ENCODE measurements at regions not wholly inside any gene's neighbourhood (a gene's known extent, or its start where the extent isn't known, plus 50 kb on each side); places are given as distances from the start of the nearest gene placed in this dataset.
"Not testable (repeated sequence)": the region's sequence is repeated elsewhere in the genome, so short reads cannot be mapped to it uniquely, and the experiment has no call there.

DNA sequence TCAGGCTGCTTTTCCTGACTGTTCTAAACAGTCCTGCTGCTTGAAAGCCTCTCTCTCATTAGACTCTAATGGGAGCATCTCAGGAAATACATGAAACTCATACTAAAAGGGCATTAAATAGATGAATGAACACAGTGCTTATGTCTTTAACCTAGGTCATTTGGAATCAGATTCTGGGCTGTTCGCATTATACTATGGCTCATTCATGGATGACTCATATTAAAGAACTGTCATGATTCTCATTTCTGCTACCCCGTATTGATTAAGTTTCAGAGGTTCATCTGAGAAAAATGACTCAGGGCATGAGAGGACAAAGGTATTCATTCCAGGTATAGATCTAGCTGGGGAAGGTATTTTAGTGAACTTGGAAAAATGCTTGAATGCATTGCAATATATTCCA lies 335.5 kb downstream of the GJA1 start:
- DNase-seq, result peak; percentile 26

DNA sequence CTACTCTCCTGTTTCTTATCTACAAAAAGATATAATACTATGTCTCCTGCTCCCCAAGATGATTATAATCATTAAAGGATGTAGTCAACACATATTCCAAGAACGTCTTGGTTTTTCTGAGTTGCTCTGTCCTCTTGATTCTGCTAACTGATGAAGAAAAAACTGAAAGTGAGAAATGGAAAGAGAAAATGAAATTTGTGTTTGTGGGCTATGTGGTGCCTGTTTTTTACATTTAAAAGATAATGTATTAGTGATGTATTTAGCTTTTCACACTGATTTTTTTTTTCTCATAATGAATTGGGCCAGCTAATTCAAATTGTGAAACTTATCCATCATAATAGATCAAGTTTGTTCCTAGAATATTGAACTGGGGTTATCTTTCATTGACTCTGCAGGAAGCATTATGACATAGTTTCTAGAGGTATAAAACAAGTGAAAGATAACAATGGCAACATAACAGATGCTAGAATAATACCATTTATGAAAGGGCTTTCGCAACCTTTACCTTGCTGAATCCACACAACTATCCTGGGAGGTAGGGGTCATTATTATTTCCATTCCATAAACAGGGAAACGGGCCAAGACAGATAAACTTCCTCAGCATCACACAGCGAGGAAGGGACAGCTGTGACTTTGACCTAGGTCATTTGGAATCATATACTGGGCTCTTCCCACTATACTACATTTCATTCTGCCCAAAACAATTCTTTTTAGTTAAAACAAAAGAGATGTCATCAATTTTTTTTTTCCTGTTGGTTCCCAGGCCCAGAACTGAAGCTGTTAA lies 336.7 kb downstream of the GJA1 start:
- no peak for DNase-seq

DNA sequence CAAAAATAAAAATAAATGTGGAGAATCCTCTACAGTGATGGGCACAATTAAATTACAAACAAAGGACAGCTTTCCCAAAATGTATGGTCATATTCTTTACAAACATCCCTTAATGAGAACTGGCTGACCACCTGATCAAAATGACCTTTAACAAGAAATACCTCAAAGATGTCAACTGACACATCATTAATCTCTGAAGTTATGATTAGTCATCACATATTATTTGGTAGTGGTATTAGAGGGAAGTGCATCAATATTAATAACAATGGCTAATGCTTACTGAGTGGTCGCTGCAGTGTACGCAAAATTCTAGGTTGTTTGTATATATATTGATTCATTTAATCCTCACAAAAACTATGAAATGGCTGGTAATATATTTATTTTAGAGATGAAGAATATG lies 340.6 kb downstream of the GJA1 start:
- DNase-seq, result no peak

DNA sequence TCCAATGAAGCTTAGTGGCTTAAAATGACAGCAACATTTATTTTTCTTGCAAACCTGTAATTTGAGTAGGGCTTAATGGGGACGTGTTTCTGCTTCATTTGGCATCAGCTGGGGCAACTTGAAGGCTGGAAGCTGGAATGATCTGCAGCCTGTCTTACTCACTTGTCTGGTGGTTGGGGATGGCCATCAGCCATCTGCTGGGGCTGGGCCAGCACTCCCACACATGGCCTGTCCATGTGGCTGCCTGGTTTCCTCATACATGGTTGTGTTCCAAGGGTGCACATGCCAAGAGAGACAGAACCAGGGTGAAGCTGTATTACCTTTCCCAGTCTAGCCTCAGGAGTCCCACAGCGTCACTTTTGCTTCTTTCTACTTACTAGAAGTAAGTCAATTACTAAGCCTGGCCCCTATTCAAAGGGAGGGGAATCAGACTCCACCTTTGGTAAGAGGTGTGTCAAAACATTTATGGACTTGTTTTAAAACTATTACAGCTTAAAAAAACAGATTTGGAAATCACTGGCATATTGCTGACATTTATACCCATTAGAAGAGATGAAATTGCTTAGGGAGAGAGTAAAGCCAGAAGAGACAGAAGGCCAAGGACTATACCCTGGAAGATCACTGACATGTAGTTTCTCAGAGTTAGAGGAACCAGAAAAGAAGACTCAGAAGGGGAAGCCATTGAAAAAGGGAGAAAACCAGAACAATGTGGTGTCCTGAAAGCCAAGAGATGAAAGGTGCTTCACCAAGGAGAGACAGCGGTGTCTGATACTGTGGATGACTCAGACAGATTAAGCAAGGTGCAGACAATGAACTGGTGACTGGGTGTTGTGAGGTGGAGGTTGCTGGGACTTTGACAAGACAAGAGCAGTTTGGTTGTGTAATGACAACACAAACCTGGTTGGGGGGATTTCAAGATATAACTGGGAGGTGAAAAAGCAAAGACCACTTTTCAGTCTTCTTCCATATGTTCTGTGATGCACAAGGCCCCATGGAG lies 345.2 kb downstream of the GJA1 start:
- peak; percentile 84 for DNase-seq

DNA sequence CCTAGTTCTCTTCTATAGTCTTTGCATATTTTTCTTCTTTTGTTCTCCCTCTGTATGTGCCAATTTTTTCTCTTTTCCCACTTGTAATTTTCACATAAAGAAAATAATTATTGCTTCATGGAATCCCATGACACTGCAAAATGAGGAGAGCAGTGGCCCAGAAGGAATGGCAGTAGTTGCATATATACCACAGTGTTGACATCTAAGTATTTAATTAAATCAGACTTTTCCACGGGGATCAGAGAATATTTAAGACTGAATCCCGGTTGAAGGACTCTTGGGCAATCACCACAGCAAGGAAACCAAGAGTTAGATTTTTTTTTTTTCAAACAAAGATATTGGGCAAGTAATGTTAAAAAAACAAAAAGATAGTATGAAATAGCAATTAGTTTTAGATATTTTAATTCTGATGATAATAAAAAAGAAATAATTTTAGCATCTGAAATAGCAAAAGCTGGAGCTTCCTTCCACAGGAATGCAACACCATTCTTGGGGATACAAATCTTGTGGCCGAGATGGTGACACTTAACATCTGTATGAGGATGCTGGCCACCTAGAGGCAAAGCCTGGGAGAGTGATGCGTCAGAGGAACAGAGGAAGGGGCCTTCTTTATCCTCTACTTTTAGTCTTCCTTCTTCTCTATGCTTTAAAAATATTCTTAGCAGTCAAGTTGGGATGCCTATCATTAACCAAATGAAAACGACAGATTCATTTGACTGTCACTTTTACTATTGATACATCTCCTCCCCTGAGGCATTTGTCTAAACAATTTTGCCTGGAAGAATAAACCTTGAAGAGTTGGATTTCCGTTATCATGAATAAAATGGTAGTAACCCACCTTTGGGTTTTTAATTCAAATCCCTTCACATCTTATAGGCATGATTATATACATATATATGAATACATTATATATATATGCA lies 356.2 kb downstream of the GJA1 start:
- DNase-seq, result no peak

DNA sequence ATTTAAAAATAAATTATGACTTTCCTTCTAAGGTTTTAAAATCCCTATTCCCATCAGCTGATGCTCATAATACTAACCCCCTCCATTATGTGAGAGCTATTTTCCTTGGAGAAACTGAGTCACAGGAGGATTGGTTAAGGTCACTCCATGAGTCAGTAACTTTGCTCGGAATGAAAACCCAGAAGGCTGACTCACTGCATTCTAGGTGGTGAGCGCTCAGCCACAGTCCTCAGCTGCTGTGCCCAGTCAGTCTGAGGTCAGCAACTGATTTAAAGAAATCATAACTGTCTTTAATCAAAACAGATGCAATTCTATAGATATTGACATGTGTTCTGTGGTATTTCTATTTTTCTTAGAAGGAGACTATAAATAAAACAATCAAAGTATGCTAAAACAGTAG lies 359.2 kb downstream of the GJA1 start:
- peak; percentile 95 for DNase-seq

DNA sequence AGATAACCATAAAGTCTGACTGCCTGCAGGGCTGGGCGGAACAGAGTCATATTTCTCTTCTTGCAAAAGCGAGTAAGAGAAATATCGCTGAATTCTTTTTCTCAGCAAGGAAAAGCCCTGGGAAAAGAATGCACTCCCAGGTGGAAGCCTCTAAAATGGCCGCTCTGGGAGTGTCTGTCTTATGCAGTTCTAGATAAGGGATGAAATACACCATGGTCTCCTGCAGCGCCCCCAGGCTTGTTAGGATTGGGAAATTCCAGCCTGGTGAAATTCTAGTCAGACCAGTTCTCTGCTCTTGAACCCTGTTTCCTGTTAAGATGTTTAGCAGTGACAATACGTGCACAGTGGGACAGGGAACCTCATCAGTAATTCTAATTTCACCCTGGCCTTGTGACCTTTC lies 362.2 kb downstream of the GJA1 start:
- DNase-seq, result not testable (repeated sequence)

DNA sequence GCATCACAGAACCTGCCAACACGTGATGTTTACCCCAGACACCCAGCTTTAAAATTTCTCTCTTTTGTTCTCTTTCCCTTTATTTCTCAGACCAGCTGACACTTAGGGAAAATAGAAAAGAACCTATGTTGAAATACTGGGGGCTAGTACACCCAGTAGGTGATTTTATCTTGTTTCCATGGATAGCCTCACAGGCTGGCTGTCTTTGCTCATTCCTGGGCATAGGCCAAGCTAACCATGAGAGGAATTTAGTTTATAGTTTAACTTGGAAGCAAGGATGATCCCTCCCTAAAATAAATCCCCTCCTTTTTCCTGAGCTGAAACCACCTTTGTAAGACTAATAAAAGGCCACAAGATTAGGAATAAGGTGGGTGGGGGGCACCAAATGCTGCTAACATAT lies 362.7 kb downstream of the GJA1 start:
- DNase-seq, result not testable (repeated sequence)

DNA sequence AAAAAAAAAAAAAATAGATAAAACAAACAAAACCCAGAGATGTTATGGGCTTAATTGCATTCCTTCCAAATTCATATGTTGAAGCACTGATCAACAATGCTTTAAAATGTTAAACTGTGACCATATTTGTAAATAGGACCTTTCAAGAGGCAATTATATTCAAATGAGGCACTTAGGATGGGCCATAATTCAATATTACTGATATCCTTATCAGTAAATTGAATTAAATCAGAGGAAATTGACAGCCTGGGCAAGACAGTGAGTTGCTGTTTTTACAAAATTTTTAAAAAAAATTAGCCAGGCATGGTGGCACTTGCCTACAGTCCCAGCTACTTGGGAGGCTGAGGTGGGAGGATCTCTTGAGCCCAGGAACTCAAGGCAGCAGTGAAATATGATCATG lies 364.1 kb downstream of the GJA1 start:
- DNase-seq, result no peak

DNA sequence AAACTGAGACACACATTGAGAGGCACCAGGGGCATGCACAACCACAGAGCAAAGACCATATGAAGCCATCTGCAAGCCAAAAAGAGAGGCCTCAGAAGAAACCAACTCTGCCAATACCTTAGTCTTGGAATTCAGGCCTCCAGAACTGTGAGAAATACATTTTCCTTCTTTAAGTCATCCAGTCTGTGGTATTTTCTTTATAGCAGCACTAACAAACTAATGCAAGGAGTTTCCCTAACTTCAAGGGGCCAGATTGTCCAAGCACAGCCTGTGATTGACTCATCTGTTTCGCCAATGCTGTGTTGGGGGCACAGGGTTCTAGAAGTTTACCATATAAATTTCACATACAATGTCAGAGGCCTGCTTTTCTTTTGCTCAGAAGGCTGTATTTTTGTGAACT lies 364.6 kb downstream of the GJA1 start:
- DNase-seq, result no peak

DNA sequence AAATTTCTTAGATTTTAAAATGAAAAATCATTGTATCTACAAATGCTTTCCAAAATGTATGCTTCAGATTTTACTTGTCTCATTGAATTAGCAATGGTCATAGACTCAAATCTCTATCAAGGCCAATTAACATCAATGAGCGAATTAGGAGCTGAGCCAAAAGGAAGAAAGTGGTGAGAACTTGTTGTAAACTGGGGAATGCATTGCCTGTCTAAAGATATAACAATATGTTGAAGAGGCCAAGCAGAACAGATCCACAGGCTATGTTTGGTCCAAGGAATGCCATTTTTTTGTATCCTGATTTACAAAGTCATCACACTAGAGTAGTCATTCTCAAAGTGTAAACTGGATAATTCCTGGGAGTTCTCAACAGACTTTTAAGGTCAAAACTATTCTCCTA lies 370.7 kb downstream of the GJA1 start:
- DNase-seq, result no peak

DNA sequence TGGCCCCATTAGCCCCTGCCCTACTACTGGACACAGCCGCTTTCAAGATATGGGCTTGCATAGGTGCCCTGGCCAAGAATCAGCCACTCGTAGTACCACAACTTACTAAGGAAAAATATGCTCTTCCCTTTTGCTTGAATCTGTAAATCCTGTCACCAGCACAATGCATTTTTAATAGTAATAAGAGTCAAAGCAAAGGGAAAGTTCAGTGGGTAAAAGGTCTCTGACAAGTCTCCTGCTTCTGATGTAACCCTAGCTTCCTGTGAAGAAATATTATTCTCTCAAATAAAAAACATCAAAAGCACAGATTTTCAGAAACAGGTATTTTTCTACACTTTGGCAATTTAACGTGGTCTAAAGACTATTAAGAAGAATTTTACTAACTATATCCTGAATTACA lies 373.8 kb downstream of the GJA1 start:
- DNase-seq, result peak; percentile 16

DNA sequence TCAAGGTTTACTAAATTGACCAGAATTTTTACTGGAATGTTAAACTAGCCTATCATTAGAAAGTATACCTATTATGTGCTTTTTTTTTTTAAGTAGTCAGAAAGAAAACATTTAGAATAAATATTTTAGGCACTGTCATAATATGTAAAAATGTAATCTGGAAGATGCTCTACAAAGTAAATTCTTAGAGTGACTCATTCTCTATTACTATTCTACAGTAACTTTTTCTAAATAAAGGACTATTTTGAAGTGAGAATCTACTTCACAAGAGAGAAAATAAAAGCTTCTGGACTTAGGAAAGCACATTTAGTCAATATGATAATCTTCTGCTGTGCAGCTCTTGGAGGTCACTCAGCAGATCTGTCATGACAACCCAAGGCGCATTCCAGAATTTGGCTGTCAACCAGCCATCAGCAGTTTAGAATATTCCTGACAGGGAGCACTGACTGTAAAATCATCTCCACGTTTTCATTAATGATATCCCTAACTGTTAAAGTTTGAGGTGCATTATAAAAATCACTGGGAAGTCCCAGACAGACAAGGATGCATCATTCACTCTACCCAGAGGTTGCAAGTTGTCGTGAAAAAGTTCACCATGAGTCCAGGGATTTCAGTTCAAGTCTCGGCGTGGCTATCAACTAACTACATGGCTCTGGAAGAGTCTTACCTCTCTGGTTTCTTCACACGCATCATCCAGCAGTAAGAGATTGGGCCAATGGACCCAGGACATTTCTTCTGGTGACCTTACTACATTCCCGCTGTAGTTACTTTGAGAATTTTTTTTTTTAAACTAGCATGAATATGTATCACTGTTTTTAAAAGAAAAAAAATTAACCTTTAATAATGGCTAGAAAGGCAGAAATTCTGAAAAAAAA lies 374.9 kb downstream of the GJA1 start:
- DNase-seq, result no peak

DNA sequence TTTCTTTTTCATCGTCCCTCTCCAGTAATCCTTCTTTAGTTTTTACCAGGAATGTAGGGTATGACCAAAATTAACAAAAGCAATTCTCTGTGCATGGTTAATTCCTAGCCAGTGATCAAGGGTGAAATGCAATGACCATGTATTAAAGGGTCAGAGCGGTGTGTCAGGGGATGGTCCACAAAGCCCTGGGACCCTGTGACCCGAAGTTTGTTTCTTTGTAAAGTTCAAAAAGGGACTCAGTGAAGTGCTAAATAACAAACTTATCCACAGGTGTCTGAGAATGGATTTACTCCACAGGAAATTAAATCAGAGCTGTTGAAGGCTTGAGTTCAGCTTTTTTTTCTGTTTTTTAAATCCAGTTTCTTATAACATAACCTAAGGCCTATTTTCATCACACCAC lies 375.7 kb downstream of the GJA1 start:
- no peak for DNase-seq

DNA sequence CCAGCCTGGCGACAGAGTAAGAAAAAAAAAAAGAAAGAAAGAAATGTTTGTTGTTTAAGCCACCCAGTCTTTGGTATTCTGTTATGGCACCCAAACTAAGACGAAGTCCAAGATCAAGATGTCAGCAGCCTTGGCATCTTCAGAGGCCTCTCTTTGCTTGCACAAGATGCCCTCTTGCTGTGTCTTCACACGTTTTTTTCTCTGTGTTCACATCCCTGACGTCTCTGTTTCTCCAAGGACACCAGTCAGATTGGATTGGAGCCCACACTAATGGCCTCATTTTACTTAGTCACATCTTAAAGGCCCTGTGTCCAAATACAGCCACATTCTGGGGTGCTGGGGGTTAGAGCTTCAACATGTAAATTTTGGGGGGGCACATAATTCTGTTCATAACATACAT lies 380.9 kb downstream of the GJA1 start:
- no peak for DNase-seq

DNA sequence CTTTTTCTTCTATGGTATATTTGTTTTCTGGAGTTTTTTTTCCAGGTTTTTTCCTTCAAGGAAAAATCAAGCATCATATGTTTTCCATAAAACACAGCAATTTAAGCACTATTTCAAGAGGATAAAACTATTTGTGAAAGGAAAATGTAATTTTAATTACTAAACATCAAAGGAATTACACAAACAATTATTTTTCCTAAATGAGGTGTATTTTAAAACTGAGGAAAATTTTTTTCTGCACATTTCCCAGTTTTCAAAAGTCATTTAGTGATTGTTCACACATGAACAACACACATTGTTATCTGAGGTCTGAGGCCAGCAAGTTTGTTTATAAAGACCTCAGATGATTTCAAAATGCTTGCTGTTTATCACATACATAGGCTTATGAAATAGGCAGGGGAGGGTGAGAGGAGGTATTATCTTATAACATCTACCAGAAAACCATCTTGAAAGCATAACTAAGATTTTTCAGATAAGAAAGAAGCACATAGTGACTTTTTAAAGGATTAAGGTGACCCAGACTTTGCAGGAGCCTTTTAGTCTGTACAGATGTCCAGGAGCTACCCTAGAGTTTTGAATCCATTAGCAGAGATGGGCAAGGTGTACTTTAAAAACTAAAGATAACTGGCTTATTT lies 381.6 kb downstream of the GJA1 start:
- DNase-seq, result peak; percentile 32

DNA sequence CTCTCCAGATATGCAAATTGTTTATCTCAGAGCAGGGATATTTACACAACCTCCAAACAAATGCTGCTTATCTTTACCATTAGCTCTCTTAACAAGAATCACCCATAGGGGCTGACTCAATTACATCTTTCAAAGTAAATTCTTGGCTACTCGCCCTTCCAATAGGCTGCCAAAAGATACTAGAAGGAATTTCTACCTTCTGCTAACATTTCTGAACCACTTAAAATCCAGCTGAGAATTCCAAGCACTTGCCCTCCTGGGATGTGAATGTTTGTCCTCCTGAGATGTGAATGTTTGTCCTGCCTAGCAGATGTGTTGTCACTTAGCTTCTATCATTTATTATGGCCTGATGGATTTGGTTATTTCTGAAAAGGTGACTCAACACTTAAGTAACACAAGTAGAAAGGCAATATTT lies 388.0 kb downstream of the GJA1 start:
- DNase-seq, result peak; percentile 37

DNA sequence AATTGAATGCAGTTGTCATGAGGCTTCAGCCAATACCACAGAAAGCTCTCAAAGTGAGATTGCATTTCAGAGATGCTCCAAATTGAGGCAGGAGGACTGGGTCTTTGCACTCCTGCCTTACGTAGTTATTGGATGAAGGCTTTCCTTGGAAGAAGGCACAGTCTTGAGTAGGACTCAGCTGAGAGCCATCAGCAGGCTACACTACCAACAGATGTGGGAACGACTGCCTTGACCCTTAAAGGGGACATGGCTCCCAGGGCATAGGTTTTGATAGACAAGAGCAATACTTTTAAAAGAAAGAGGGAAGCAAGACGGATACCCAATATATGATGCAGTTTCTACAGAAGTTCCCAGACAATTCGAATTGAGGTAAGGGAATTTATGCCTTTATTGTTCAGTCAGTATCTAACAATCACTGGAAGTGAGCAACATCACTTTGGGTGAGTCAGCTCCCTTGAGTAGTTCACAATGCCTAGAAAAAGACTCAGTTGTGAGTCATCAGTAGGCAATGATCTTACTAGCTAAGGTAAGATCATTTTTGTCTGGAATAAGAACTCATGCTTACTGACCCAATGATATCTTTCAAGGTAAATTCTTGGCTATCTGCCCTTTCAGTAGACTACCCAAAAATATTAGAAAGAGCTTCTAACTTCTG lies 390.8 kb downstream of the GJA1 start:
- peak; percentile 88 for DNase-seq

DNA sequence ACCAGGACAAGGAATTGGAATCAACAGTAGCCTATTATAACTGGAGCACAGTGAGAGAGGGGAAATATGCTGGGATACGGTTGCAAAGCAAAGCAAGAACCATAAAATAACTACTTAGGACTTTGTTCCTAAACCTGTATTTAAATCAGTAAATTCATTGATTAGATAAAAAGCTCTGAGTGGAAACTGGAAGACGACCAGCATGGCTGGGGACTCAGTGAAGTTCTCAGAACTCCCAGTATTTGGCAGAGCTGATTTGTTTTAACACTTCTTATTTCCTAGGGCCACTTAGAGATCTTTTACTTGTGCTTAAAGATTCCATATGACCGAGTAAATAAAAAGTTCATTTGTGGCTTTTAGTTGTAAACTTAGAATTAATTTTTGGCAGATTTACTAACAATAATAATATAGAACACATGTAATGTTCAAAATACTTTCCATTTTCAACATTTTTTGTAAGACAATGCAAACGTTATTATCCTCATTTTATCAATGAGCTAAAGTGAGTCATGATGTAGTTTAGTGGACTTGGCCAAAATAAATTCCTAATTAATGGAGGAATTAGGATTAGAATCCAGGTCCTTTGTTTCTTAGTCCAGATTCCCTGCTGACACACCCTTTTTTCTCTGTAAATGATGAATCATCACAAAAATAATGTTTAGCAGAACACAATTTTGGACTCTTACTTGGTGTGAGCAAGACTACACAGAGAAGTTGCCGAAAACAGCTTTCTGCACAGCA lies 392.9 kb downstream of the GJA1 start:
- no peak for DNase-seq

DNA sequence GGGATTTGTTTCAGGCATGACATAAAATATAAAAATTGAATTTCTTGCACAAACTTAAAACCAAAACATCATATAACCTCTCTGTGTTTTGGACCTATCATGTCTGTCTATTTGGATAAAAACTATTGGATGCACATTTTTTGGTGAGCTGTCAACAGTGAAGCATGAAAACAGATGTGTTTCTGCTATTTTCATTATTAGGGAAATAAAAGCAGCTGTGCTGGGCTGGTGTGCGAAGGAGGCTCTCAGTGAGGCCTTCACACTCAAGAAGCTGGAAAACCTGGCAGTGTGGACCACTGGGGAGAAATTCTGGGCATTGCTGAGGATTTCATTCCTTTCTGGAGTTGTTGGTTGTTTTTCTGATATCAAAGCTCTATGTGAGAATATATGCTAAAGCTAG lies 395.3 kb downstream of the GJA1 start:
- no peak for DNase-seq

All from HCEC 1CT (cell line).